NCI-H82 (cell line): ENCODE measurements at regions not wholly inside any gene's neighbourhood (a gene's known extent, or its start where the extent isn't known, plus 50 kb on each side); places are given as distances from the start of the nearest gene placed in this dataset.

Experiments
- DNase-seq: peaks from one replicate; lab custom pipeline; 2025; lab: John Stamatoyannopoulos, UW

- no peak for DNase-seq
Observed at GRCh38 chr2:213202011-213202410, 50.6 kb upstream of the IKZF2 start.

GRCh38 chr2:213205944-213206343 lies 54.5 kb upstream of the IKZF2 start:
- DNase-seq = no peak

- no peak for DNase-seq
Observed at GRCh38 chr2:213213186-213213585, 61.8 kb upstream of the IKZF2 start.

GRCh38 chr2:213214209-213214608 lies 62.8 kb upstream of the IKZF2 start:
- DNase-seq = peak; percentile 21

- DNase-seq = no peak
Observed at GRCh38 chr2:213216461-213216860, 65.0 kb upstream of the IKZF2 start.

GRCh38 chr2:213219816-213220215 lies 64.4 kb upstream of the SPAG16 start:
- no peak for DNase-seq

GRCh38 chr2:213220967-213221603 lies 63.2 kb upstream of the SPAG16 start:
- no peak for DNase-seq

GRCh38 chr2:213221957-213222356 lies 62.3 kb upstream of the SPAG16 start:
- no peak for DNase-seq

GRCh38 chr2:213224366-213224765 lies 59.9 kb upstream of the SPAG16 start:
- no peak for DNase-seq

GRCh38 chr2:213225866-213226265 lies 58.4 kb upstream of the SPAG16 start:
- no peak for DNase-seq

GRCh38 chr2:213227458-213227857 lies 56.8 kb upstream of the SPAG16 start:
- no peak for DNase-seq

GRCh38 chr2:213228638-213229037 lies 55.6 kb upstream of the SPAG16 start:
- DNase-seq = peak; percentile 7

GRCh38 chr2:213229814-213230213 lies 54.5 kb upstream of the SPAG16 start:
- no peak for DNase-seq

- DNase-seq = no peak
Observed at GRCh38 chr2:213231966-213232365, 52.3 kb upstream of the SPAG16 start.

GRCh38 chr2:213232649-213233437 lies 51.4 kb upstream of the SPAG16 start:
- DNase-seq = peak; percentile 59

GRCh38 chr2:213233438-213234330 lies 50.6 kb upstream of the SPAG16 start:
- no peak for DNase-seq
